ENCODE measurements at regions not wholly inside any gene's neighbourhood (a gene's known extent, or its start where the extent isn't known, plus 50 kb on each side); places are given as distances from the start of the nearest gene placed in this dataset.

GRCh38 chr6:21332660-21333059 is 260.9 kb upstream of the SOX4 start:
- H2AFZ ChIP-seq (ENCODE audit: low read depth): no peak overlapping the region
- H3K4me2 ChIP-seq: no peak overlapping the region
- no peak overlapping the region for H3K4me3 ChIP-seq (IDR thresholded peaks at IDR 0.05; ENCODE audit: insufficient read depth, low read depth, low read length)
- no peaks in the 10 kb centered on the region for H3K27me3 ChIP-seq (ENCODE audit: insufficient read depth, low read depth)
- TF ChIP-seq CTCF (conservative IDR thresholded peaks at IDR 0.05; ENCODE audit: low read depth, low read length): no peak
- H3K4me1 ChIP-seq (ENCODE audit: low read depth, poor library complexity, severe bottlenecking): no peaks in the 10 kb centered on the region
- no peak overlapping the region for H3K27ac ChIP-seq
- H3K79me2 ChIP-seq (ENCODE audit: insufficient read depth, low read depth): no peaks in the 10 kb centered on the region
- no peaks in the 10 kb centered on the region for H4K20me1 ChIP-seq (ENCODE audit: insufficient read depth)
- no peak overlapping the region for H3K9ac ChIP-seq
- no peaks in the 10 kb centered on the region for H3K36me3 ChIP-seq (ENCODE audit: insufficient read depth)

- Histone ChIP-seq H3K4me1 (ENCODE audit: low read depth, poor library complexity, severe bottlenecking) (no peaks in the 10 kb centered on the region), H3K27me3 (ENCODE audit: insufficient read depth, low read depth) (no peaks in the 10 kb centered on the region), H4K20me1 (ENCODE audit: insufficient read depth) (no peaks in the 10 kb centered on the region), H2AFZ (ENCODE audit: low read depth) (no peak overlapping the region), H3K79me2 (ENCODE audit: insufficient read depth, low read depth) (no peaks in the 10 kb centered on the region), H3K27ac (no peak overlapping the region), H3K4me3 (IDR thresholded peaks at IDR 0.05; ENCODE audit: insufficient read depth, low read depth, low read length) (no peak overlapping the region), H3K36me3 (ENCODE audit: insufficient read depth) (no peaks in the 10 kb centered on the region), H3K4me2 (no peak overlapping the region), H3K9ac (no peak overlapping the region)
- no peak for TF ChIP-seq CTCF (conservative IDR thresholded peaks at IDR 0.05; ENCODE audit: low read depth, low read length)
Observed at GRCh38 chr6:21333715-21334114, 259.8 kb upstream of the SOX4 start.

GRCh38 chr6:21334651-21335050 is 258.9 kb upstream of the SOX4 start:
- Histone ChIP-seq H4K20me1 (ENCODE audit: insufficient read depth) (no peaks in the 10 kb centered on the region), H3K27me3 (ENCODE audit: insufficient read depth, low read depth) (no peaks in the 10 kb centered on the region), H3K36me3 (ENCODE audit: insufficient read depth) (no peaks in the 10 kb centered on the region), H2AFZ (ENCODE audit: low read depth) (no peak overlapping the region), H3K27ac (no peak overlapping the region), H3K9ac (no peak overlapping the region), H3K79me2 (ENCODE audit: insufficient read depth, low read depth) (no peaks in the 10 kb centered on the region), H3K4me1 (ENCODE audit: low read depth, poor library complexity, severe bottlenecking) (no peaks in the 10 kb centered on the region), H3K4me3 (IDR thresholded peaks at IDR 0.05; ENCODE audit: insufficient read depth, low read depth, low read length) (no peak overlapping the region), H3K4me2 (no peak overlapping the region)
- TF ChIP-seq CTCF (conservative IDR thresholded peaks at IDR 0.05; ENCODE audit: low read depth, low read length): no peak

- H3K36me3 ChIP-seq (ENCODE audit: insufficient read depth): no peaks in the 10 kb centered on the region
- no peaks in the 10 kb centered on the region for H3K27me3 ChIP-seq (ENCODE audit: insufficient read depth, low read depth)
- no peaks in the 10 kb centered on the region for H3K79me2 ChIP-seq (ENCODE audit: insufficient read depth, low read depth)
- H4K20me1 ChIP-seq (ENCODE audit: insufficient read depth): no peaks in the 10 kb centered on the region
- no peak overlapping the region for H3K27ac ChIP-seq
- no peaks in the 10 kb centered on the region for H3K4me1 ChIP-seq (ENCODE audit: low read depth, poor library complexity, severe bottlenecking)
- H2AFZ ChIP-seq (ENCODE audit: low read depth): no peak overlapping the region
- no peak for TF ChIP-seq CTCF (conservative IDR thresholded peaks at IDR 0.05; ENCODE audit: low read depth, low read length)
- H3K4me3 ChIP-seq (IDR thresholded peaks at IDR 0.05; ENCODE audit: insufficient read depth, low read depth, low read length): no peak overlapping the region
- H3K4me2 ChIP-seq: no peak overlapping the region
- H3K9ac ChIP-seq: no peak overlapping the region
Observed at GRCh38 chr6:21335591-21335990, 258.0 kb upstream of the SOX4 start.

- no peak for TF ChIP-seq CTCF (conservative IDR thresholded peaks at IDR 0.05; ENCODE audit: low read depth, low read length)
Observed at GRCh38 chr6:21337263-21337662, 256.3 kb upstream of the SOX4 start.

More at GRCh38 chr6:21337263-21337662, 256.3 kb upstream of the SOX4 start:
- Histone ChIP-seq H3K4me2 (no peak overlapping the region), H4K20me1 (ENCODE audit: insufficient read depth) (no peaks in the 10 kb centered on the region), H3K9ac (no peak overlapping the region), H3K36me3 (ENCODE audit: insufficient read depth) (no peaks in the 10 kb centered on the region), H3K4me3 (IDR thresholded peaks at IDR 0.05; ENCODE audit: insufficient read depth, low read depth, low read length) (no peak overlapping the region), H2AFZ (ENCODE audit: low read depth) (no peak overlapping the region), H3K4me1 (ENCODE audit: low read depth, poor library complexity, severe bottlenecking) (no peaks in the 10 kb centered on the region), H3K27me3 (ENCODE audit: insufficient read depth, low read depth) (no peaks in the 10 kb centered on the region), H3K27ac (no peak overlapping the region), H3K79me2 (ENCODE audit: insufficient read depth, low read depth) (no peaks in the 10 kb centered on the region)

Measured in KMS-11 (cell line).